Left lobe of liver (tissue), 2 donors: ENCODE measurements at regions not wholly inside any gene's neighbourhood (a gene's known extent, or its start where the extent isn't known, plus 50 kb on each side); places are given as distances from the start of the nearest gene placed in this dataset.

Experiments
- ATAC-seq: fragments of 200-7000 bp; cut with Tn5 transposase; one replicate; pipeline ENCODE4 v1.9.1; 2020; ENCODE audit warnings: mild to moderate bottlenecking, moderate library complexity
- DNase-seq: peaks from one replicate; pipeline ENCODE4 v3.0.0-alpha.2; 2020; ENCODE audit warnings: low spot score
- donor health status: DM: no; HTN: no; CAD: no; lungs with moderate emphysema.
- donor health status: DM: no; HTN: yes; CAD: no.

DNA sequence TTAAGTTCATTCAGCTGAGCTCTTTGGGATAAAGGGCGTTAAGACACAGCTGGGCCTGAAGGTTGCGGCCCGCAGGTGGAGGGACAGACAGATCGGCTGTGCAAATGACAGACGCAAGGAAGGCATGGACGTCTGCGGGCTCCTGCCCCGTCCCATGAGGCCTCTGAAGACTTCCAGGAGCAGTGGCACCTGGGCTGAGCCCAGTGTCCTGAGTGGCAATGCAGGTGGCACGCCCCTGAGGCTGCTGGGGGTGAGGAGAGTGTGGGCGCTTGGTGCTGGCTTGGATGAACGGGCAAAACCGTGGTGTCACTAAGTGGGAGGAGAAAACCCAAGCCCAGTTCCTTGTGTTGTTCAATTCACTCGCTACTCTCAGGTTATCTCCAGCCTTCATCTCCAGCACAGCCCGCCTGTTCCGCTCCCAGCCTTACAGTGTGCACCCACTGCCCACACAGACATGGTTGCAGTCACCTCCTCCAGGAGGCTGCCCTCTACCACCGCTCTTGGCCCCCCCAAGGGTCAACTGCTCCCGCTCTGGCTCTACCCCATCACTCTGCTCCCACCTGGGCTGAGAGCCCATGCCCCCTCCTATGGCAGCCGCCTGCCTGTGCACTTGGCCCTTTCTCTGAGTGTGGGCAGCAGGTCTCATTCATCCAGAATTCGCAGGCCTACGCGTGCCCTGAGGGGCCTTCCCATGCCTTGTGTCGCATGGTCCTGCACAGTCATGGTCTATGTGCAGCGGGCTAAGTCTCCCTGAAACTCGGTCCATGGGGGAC lies 50.3 kb downstream of the PTGR3 start:
- ATAC-seq (no peak), DNase-seq (no peak)

DNA sequence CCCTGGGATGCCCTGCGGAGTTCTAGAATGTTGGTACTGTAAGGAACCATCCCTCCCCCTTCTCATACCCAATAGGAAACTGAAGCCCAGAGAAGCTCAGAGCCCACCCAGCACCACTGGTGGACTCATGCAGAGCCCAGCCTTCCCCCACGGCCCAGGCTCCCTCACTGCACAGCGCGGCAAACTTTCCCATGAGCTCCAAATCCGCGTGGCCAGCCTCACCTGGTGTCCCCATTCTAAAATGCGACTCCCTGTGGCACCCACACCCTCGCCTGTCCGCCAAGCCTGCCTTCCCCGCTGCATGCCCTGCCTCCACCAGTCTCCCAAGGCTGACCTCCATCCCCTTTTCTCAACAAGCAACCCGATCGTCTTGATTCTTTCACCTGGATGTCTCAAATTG lies 51.1 kb downstream of the PTGR3 start:
- ATAC-seq (no peak), DNase-seq (no peak)

DNA sequence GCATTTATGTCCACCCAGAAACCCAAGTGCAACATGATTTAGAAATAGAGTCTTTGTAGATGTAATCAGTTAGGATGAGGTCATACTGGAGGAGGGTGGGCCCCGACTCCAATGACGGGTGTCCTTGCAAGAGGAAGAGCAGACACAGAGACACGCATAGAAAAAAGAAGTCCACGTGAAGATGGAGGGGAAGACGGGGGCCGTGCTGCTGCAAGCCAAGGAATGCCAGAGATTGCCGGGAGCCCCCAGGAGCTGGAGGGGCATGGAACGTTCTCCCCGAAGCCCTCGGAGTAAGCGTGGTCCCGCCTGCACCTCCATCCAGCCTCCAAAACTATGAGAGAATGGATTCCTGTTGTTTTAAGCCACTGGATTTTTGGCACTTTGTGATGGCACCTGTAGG lies 51.6 kb downstream of the PTGR3 start:
- ATAC-seq (no peak), DNase-seq (no peak)

DNA sequence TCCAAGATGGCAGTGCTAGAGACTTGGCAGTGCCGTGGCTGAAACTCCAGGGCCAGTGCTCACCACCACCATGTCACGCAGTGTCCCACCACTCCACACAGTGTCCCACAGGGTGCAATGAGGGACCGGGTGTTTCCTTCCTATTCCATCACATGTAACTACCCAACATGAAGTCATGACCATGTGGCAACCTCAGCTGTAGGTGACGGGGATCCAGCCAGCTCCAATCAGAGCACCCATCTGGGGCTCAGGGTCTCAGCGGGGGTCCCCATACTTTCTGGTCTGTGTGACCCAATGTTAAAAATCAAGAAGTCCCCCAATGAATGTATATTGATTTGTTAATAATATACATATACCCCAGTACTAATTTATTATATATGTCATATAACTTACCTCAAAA lies 52.1 kb downstream of the PTGR3 start:
- DNase-seq = no peak
- no peak for ATAC-seq

DNA sequence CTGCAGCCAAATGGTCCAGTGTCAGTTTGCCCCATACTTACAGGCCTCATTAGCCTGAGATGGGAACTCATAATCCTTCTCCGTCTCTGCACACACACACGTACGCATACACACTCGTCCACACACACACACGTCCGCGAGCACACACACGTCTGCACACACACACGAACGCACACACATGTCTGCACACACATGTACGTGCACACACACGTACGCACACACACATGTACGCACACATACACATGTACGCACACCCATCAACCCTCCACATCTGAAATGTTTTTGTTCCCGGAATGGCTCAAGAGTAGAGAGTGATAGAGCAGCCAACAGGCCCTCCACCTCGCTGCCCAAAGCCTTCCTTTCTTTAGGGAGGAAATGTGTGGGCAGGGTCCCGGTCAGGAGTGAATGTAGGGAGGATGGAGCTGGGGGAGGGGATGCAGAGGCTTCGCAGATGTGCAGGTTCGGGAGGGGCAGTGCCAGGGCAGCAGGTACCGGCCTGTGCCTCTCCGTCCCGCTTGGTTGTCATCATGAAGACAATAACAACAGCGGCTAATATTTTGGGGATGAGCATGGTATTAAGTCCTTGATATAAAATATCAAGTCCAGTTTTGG lies 52.7 kb downstream of the PTGR3 start:
- no peak for DNase-seq
- no peak for ATAC-seq

DNA sequence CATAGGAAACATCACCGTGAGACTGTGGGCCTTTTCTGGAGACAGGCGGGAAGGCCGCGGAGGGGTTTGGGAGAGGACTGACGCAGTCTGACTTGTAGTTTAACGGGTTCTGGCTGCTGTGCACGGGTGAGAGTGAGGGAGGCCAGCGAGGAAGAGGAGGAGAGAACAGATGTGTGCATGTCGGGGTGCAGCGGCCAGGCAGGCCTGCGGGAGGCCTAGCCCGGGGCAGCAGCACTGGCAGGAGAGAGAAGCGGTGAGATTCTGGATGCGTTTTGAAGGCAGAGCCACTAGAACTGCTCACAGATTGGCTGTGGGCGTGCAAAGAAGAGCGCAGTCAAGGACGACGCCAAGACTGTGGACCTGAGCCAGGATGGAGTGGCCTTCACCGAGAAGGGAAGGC lies 53.9 kb downstream of the PTGR3 start:
- ATAC-seq (no peak), DNase-seq (no peak)

DNA sequence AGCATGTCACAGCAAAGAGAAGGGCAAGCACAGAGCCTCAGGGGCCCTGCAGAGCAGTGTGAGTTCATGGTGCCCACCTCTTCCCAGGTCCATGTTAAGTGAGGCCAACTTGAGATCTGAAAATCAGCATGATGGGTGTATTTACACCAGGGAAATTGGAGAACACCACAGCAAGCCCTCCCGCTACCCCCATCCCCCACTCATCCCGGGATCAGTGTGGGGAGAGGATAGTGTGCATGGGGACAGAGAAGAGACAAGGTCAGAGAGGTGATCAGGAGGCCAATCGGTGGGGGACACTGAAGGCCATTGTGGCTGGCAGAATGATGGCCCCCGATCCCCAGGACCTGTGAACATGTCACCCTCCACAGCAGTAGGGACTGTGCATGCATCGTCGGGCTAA lies 54.7 kb downstream of the PTGR3 start:
- ATAC-seq = no peak
- no peak for DNase-seq

DNA sequence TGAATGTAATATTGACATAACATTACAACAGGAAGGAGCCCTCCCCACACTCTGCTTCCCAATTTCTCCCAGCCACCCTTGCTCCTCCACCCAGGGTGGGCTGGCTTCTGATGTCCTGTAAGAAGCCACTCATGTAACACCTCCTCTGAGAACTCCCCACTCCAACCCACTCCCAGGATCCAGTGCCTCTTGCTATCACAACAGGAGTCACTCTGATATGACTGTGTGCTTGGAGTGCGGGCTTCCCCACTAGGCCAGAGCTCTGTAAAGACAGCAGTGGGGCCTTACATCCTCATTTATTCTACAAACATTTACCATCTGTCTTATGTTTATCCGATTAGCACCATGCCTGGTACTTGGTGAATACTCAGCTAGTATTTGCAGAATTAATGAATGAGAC lies 65.1 kb downstream of the PTGR3 start:
- no peak for DNase-seq
- no peak for ATAC-seq

DNA sequence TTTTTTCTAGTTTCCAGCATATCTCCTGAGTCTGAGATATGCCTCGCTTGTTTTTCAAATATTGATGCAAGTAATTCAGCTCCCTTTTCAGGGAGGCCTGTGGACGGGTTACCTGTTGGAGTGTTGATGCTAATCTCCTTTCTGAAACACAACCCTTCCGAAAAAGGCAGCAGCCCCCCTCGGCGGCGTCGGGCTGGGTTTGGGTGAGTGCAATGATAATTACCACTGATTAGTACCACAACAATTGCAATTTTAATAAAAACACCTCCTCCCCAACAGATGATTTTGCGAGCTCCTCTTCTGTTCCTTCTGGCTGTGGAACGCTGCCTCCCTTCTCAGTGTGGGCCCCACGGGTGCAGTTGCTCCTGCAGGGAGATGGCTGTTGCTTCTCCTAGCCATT lies 66.3 kb downstream of the PTGR3 start:
- ATAC-seq = no peak
- DNase-seq = no peak

DNA sequence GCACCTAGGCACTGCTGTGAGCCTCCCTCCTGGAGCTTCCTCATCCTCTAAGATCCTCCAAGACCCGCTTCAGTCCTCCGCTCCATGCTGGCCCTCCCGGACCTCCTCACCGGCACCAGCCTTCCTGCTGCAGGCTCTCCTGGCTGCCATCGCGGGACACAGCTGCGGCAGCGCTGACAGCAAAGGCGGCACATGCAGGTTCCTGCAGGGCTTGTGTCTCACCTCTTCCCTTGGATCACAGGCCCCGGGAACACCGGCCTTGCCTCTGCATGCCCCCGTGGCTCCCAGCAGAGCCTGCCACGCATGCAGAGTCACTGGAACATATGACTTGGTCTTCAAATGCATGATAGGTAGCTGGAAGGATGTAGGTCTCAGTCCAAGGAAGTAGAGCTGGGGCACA lies 67.2 kb downstream of the PTGR3 start:
- peak; percentile 30 for DNase-seq
- ATAC-seq = no peak

DNA sequence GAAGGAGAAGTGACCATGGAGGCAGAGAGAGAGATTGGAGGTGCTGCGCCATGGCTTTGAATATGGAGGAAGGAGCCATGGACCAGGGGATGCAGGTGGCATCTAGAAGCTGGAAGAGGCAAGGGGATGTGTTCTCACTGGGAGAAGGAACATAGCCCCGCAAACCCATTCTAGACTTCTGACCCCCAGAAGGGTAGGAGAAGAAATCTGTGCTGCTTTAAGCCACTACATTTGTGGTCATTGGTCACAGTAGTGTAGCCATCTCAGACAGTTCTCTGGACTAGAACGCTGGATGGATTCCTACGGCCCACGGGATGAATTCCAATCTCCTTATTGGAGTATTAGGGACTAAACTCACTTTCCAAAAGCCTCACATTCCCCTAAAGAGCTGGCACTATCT lies 67.8 kb downstream of the PTGR3 start:
- DNase-seq (no peak), ATAC-seq (no peak)

DNA sequence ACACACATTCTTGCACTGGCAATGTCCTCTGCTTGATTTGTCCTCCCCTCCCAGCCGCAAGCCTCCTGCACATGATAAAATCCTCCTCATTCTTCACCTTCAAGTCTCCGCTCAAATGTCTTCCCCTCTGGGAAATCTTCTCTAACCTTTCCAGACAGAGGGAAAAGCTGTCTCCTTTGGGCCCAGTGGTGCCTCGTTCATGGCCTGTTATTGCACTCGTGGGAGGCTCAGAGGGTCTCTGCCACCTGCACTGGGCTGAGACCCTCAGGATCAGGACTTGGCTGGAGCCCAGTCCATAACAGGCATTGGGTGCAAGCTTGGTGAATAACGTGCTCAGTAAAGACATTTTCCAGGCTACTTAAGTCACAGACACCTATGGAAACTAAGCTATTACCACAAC lies 68.6 kb downstream of the PTGR3 start:
- DNase-seq (peak; percentile 16), ATAC-seq (no peak)

DNA sequence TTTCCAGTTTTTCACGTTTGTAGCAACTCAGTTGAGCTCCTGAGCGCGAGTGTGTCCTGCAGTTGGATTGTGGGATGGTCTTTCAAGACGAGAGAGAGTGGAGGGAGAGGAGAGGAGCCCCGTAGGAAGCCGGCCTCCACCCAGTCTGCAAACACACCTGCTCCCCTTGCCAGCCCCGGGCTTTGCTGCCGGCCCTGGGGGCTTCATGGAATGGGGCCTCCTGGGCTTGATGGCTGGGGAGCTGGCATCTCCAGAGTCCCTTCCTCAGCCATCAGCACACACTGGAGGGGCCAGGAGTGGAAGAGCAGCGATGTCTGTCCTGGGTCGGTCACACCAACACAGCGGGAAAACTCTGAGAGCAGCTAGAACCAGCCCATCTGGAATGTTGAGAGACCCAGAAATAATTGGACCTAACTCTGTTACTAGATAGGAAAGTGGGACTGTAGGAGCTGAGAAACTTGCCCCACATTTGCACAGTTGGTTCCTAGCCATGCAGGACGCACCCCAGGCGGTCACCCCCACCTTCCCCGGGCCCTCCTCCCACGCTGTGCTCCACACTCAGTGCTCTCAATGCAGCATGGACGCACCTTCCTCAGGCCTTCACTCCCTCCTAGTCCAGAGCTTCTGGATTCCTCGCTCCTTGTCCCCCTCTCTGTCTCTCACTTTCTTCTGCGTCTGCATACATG lies 69.6 kb downstream of the PTGR3 start:
- DNase-seq = peak; percentile 33
- no peak for ATAC-seq

DNA sequence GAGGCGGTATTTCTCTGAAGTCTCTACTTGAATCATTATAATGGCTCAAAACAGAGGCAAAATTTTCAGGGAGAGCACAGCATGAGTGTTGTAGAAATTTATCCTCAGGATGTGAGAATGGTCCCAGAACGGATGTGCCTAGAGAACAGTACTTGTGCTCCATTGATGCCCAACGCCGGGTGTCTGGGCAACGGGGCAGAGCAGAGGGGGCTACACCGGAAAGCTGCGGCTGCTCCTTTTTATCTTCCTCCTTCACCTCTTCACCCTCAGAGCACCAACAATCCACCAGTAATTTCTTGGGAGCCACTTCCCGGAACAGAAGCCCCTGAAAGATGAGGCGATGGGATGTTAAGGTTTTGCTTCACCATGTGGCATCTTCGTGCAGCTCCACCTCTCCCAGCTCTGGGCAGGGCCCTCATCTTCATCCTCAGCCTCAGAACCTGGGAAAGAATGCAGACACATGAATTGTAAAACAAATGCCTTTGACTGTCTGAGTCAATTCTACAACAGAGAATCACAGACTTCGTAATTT lies 71.5 kb downstream of the PTGR3 start:
- DNase-seq (no peak), ATAC-seq (no peak)

DNA sequence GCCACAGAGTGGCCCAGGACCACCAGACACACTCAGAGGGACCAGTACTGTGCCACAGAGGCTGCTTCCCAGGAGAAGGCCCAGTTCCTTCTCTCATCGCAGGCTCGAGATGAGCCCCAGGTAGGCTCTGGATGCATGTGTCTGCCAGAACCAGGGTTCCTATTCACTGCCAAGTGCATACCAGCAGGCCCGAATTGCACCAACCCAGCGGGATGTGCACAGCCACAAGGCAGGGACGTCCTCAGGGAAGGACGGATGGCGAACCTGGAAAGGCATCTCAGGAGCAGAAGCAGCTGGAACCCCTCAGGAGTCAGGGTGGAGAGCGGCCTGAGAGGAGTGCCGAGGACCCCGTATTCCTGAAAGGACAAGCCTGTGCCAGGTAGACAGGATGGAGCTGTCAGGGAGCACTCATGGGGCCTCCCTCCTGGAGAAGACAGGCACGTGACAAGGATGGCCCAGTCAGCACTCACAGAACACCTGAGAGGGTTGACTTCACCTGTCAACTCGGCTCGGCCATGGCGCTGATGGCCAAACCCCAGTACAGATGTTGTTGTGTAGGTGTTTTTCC lies 73.7 kb downstream of the PTGR3 start:
- DNase-seq = peak; percentile 31
- no peak for ATAC-seq

DNA sequence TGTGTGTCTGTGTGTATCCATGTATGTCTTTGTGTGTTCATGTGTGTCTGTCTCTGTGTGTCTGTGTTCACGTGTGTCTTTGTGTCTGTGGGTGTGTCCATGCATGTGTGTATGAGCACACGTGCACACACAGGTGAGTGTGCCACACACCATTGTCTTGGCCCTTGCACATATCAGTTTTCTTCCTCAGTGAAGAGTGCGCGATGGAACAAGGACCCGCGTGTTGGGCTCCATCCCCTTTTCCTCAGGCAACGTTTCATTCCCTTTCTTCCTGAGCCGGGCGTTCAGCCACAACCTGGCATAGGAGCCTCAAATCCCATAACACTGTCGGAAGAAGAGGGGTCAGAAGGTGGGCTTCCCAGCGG lies 74.3 kb downstream of the PTGR3 start:
- DNase-seq (no peak), ATAC-seq (no peak)

DNA sequence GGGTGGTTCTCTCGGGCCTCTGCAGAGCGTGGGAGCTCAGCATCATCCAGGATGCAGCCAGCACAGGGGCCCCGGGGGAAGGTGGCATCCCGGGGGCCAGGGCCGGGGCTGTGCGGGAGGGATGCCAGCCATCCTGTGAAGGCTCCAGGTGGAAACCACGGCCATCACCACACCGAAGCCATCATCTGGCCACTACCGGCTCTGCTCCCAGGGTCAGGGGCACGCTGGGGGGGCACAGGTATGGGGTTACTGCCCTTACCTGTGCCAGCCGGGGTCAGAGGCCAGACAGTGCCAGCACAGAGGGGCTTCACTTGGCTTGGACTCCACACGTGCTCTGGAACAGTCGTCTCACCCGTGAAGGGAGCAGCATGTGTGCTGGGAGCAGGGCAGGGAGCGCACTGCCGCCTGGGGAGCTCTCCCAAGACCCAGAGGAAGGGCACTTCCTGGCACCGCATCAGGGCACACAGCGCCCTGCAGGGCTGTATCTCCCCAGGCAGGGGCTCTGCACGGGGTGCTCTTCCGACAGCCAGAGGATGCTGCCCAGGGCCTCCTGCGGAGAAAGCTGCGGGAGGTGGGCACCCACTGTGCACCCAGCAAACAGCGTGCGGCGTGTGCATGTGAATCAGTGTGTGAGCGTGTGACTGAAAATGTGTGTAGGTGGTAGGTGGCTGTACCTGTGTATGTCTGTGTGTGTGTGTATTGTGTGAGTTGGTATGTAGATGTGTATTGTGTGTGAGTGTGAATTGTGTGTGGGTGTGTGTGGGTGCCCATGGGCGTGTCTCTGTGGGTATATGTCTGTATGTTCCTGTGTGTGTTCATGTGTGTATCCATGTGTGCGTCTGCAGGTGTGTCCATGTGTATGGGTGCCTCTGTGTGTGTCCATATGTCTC lies 75.0 kb downstream of the PTGR3 start:
- ATAC-seq (no peak), DNase-seq (peak; percentile 29)

DNA sequence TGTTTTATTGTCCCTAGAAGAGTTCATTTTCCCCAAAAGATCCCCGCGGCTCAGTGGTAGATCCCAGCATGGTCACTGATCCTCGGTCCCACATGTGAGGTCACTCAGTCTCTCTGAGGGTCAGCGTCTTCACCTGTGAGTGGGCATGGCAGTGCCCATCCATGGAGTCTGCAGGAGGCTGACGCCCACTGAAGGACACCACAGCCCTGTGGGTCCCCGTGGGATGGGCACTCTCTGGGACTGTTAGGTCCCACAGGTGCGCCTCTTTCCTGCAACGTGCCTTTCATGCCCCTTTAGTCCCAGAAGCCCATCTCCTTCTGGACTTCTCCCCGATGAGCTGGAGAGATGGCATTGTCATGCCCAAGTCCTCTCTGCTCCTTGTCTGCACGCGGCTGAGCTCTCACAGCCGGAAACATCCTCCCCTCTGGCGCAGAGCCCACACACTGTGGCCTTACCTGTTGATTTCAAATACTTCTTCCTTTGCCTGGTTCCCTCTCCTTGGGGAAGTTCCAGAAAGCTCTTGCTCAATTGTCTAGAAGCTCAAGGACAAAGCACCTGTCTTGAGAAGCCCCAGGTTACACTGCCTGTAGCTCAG lies 75.9 kb downstream of the PTGR3 start:
- DNase-seq (peak; percentile 16), ATAC-seq (no peak)

DNA sequence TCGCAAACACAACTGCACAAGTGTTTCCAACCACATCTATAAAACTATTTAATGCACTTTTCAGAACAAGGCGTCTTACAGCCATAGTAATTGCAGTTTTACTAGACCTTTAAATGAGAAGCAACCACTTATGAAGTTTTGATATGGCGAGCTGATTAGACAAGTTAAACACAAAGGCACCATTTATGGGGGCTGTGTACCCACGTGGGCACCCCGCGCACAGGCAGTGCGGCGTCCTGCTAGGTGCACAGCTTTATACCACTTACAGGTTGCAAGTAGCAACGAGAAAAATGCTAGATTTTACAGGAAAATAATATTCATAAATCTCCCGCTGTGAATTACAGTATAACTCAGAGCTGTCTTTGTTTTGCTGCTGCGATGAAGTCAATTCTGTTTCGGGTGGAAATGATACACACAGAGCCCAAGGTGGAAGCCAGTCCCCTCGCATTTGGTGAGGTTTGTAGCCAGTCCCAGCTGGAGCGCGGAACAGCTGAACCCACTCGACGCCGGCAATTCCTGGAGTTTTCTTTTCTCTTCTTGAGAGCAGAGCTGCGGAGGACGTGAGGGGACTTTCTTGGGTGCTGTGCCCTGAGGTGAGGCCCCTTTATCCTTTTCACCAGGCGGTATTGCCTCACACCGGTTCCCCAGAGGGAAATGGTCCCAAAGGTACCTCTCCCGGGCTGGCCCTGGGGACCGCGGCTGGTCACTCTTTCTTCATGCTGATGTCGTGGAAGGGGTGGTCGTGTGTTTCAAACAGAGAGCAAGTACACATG lies 76.7 kb downstream of the PTGR3 start:
- DNase-seq = peak; percentile 12

More for the DNA sequence above, 76.7 kb downstream of the PTGR3 start:
- ATAC-seq = no peak
